ENCODE measurements at regions not wholly inside any gene's neighbourhood (a gene's known extent, or its start where the extent isn't known, plus 50 kb on each side); places are given as distances from the start of the nearest gene placed in this dataset.

DNA sequence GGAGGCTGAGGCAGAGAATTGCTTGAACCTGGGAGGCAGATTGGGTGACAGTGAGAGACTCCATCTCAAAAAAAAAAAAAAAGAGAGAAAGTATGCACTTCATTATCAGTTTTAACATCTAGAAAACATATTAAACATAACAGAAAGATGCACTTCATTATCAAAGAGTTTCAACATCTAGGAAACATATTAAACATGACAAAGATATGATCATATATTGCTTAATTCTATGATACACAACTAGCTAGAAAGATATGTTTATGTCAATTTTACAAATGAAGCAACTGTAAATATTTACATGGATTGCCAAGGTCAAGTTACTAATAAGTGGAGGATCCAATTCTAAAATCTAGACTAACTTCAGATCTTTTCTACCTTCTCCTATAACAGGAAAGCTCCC, 50.4 kb upstream of the CTSC start:
- TF ChIP-seq, protein P1, sequence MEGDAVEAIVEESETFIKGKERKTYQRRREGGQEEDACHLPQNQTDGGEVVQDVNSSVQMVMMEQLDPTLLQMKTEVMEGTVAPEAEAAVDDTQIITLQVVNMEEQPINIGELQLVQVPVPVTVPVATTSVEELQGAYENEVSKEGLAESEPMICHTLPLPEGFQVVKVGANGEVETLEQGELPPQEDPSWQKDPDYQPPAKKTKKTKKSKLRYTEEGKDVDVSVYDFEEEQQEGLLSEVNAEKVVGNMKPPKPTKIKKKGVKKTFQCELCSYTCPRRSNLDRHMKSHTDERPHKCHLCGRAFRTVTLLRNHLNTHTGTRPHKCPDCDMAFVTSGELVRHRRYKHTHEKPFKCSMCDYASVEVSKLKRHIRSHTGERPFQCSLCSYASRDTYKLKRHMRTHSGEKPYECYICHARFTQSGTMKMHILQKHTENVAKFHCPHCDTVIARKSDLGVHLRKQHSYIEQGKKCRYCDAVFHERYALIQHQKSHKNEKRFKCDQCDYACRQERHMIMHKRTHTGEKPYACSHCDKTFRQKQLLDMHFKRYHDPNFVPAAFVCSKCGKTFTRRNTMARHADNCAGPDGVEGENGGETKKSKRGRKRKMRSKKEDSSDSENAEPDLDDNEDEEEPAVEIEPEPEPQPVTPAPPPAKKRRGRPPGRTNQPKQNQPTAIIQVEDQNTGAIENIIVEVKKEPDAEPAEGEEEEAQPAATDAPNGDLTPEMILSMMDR (IDR thresholded peaks at IDR 0.05 in 2 of 3, conservative IDR thresholded peaks at IDR 0.05 in 1 of 3; ENCODE audit: borderline replicate concordance in 1 of 3, insufficient read depth in 1 of 3, low read depth in 2 of 3, low read length in 2 of 3) = no peak
- TF ChIP-seq, protein P2, sequence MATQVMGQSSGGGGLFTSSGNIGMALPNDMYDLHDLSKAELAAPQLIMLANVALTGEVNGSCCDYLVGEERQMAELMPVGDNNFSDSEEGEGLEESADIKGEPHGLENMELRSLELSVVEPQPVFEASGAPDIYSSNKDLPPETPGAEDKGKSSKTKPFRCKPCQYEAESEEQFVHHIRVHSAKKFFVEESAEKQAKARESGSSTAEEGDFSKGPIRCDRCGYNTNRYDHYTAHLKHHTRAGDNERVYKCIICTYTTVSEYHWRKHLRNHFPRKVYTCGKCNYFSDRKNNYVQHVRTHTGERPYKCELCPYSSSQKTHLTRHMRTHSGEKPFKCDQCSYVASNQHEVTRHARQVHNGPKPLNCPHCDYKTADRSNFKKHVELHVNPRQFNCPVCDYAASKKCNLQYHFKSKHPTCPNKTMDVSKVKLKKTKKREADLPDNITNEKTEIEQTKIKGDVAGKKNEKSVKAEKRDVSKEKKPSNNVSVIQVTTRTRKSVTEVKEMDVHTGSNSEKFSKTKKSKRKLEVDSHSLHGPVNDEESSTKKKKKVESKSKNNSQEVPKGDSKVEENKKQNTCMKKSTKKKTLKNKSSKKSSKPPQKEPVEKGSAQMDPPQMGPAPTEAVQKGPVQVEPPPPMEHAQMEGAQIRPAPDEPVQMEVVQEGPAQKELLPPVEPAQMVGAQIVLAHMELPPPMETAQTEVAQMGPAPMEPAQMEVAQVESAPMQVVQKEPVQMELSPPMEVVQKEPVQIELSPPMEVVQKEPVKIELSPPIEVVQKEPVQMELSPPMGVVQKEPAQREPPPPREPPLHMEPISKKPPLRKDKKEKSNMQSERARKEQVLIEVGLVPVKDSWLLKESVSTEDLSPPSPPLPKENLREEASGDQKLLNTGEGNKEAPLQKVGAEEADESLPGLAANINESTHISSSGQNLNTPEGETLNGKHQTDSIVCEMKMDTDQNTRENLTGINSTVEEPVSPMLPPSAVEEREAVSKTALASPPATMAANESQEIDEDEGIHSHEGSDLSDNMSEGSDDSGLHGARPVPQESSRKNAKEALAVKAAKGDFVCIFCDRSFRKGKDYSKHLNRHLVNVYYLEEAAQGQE (IDR thresholded peaks at IDR 0.05; ENCODE audit: low read depth) = no peak
- no peak for TF ChIP-seq SRF (IDR thresholded peaks at IDR 0.05; ENCODE audit: low read depth)

All from HCT116 (cell line).